ENCODE measurements at regions not wholly inside any gene's neighbourhood (a gene's known extent, or its start where the extent isn't known, plus 50 kb on each side); places are given as distances from the start of the nearest gene placed in this dataset.

DNA sequence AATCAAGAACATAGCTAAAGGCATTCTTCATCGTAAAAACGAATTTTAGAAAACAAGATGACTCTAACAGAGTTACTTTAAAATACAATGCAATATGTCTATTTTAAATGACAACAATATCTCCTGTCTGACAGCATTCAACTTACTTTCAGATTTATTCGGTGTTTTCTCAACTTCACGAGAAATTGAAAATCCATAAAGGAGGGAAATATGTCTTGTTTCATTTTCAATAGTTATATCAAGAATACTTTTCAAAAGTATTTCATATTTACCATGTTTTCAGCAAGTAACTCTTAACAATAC is 254.8 kb downstream of the DAD1 start:
- no peaks in the 10 kb centered on the region for H3K36me3 ChIP-seq (ENCODE audit: low read depth, missing control alignments)
- no peaks in the 10 kb centered on the region for H3K9me3 ChIP-seq
- H3K4me1 ChIP-seq, result peaks cover 8% of the 10 kb centered on the region
- H3K27me3 ChIP-seq, result no peaks in the 10 kb centered on the region
- 82 to 83% methylated on average over 4 of the region's 4 CpGs for WGBS, 2 donors
- no peak for DNase-seq
- H3K4me3 ChIP-seq, result no peak overlapping the region
- intact Hi-C loops (cut with DNase I; ENCODE audit: low total_unique reads), result no loop called here
- no peak overlapping the region for H3K27ac ChIP-seq
- no peak for TF ChIP-seq CTCF (IDR thresholded peaks at IDR 0.05)

DNA sequence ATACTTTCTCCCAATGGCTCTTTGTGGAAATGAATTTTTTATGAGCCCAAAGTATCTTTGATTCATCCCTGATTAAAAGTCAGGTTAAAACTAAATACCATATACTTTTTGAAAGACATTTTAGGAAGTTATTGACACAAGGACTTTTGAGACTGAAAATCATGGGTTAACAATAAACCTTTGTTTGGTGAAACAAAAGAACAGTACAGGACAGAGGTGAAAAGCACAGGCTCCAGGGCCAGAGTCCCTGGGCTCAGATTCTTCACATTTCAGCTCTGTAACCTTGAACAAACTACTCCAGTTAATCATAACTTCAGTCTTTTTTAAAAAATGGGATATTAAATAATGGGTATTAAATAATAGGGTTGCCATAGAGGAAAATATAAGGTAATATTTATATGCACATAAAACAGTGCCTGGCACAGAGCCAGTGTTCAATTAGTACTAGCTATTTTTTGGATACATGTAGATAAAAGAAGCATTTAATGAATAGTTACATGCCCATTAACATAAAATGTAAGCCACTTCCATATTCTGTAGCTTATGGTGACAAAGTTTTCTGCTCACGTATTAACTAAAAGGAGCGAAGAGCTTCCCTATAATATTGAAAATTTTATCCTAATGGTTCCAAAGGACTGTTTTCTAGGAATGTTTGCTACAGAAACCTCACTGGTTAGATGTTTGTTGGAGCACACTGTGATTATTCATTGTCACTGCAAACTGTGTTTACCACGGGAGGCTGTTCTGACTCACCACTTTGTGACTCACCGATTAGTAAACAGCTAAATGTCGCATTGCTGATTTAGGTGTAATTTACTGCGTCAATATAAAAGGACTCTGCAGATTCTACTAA is 255.4 kb downstream of the DAD1 start:
- Histone ChIP-seq H3K9me3 (no peaks in the 10 kb centered on the region), H3K36me3 (ENCODE audit: low read depth, missing control alignments) (no peaks in the 10 kb centered on the region), H3K4me1 (peaks cover 4% of the 10 kb centered on the region), H3K27me3 (no peaks in the 10 kb centered on the region), H3K27ac (no peak overlapping the region), H3K4me3 (no peak overlapping the region)
- DNase-seq, result no peak
- WGBS, 2 donors, result 71 to 77% methylated on average over 6 of the region's 6 CpGs
- intact Hi-C loops (cut with DNase I; ENCODE audit: low total_unique reads), result no loop called here
- TF ChIP-seq CTCF (IDR thresholded peaks at IDR 0.05) (no peak), POLR2A (IDR thresholded peaks at IDR 0.05) (no peak)

- TF ChIP-seq POLR2A (IDR thresholded peaks at IDR 0.05) (no peak), CTCF (IDR thresholded peaks at IDR 0.05) (no peak)
- intact Hi-C loops (cut with DNase I; ENCODE audit: low total_unique reads), result no loop called here
- Histone ChIP-seq H3K9me3 (no peaks in the 10 kb centered on the region), H3K36me3 (ENCODE audit: low read depth, missing control alignments) (no peaks in the 10 kb centered on the region), H3K4me1 (no peaks in the 10 kb centered on the region), H3K27ac (no peak overlapping the region), H3K4me3 (no peak overlapping the region), H3K27me3 (no peaks in the 10 kb centered on the region)
- 89 to 94% methylated on average over 2 of the region's 2 CpGs for WGBS, 2 donors
- DNase-seq, result no peak
These were observed 256.2 kb downstream of the DAD1 start for GRCh38 chr14:22332686-22333421.

- H3K4me3 ChIP-seq, result no peak overlapping the region
- H3K27me3 ChIP-seq, result no peaks in the 10 kb centered on the region
- no peaks in the 10 kb centered on the region for H3K36me3 ChIP-seq (ENCODE audit: low read depth, missing control alignments)
- DNase-seq, result no peak
- no peak for TF ChIP-seq CTCF (IDR thresholded peaks at IDR 0.05)
- TF ChIP-seq POLR2A (IDR thresholded peaks at IDR 0.05), result no peak
- intact Hi-C loops (cut with DNase I; ENCODE audit: low total_unique reads), result loop anchor here (10.0 kb wide), 1 partner anchor 45 kb away; no protein-coding TSS in a partner anchor
- H3K4me1 ChIP-seq, result no peaks in the 10 kb centered on the region
- no peaks in the 10 kb centered on the region for H3K9me3 ChIP-seq
- 57 to 72% methylated on average over 3 of the region's 3 CpGs for WGBS, 2 donors
- H3K27ac ChIP-seq, result no peak overlapping the region
These were observed 259.7 kb downstream of the DAD1 start for GRCh38 chr14:22329371-22329770.
